G401.6 (cell line): ENCODE measurements at regions not wholly inside any gene's neighbourhood (a gene's known extent, or its start where the extent isn't known, plus 50 kb on each side); places are given as distances from the start of the nearest gene placed in this dataset.

ENCODE experiments used
- FAIRE-seq: peaks from 2 replicates; lab custom pipeline; 2012; peaks lifted over from hg19 to GRCh38; lab: Jason Lieb, UNC

GRCh38 chr18:72692086-72692485, 147.9 kb upstream of the CBLN2 start:
- no peak for FAIRE-seq

DNA sequence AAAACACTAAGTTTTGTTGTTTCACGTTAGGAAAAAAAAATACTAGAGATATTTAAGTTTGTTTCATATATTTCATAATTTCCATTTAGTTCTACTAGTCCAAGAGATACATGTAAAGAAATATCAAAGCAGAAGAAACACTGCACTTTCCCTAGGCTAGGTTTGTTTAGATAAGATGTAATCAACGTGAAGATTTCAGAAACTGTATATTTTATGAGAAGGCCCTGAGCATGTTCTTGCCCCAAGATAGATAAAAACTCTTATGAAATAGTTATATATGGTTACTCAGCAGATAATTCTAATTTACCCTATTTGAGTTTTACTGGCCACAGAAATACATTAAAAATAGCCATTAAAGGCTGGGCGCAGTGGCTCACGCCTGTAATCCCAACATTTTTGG, 143.6 kb upstream of the CBLN2 start:
- FAIRE-seq = no peak

- no peak for FAIRE-seq
Observed at GRCh38 chr18:72675394-72675793, 131.3 kb upstream of the CBLN2 start.

DNA sequence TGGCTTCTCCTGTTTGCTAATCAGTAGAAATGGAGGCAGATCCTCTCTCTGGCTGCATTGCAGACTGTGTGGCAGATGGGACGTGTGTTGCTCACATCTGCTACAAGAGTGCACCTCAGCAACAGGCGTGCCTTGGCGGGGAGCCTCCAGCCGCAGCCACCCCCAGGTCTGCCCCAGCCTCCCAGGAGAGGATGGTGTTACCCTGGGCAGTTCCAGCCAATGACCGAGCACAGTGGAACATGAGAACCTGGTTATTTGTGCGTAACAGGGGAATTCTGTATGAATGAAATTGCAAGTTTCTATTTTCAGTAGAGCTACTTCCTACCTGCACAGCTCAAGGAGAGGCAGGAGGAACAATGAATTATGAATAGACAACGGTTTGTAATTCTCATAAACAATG, 130.6 kb upstream of the CBLN2 start:
- no peak for FAIRE-seq

DNA sequence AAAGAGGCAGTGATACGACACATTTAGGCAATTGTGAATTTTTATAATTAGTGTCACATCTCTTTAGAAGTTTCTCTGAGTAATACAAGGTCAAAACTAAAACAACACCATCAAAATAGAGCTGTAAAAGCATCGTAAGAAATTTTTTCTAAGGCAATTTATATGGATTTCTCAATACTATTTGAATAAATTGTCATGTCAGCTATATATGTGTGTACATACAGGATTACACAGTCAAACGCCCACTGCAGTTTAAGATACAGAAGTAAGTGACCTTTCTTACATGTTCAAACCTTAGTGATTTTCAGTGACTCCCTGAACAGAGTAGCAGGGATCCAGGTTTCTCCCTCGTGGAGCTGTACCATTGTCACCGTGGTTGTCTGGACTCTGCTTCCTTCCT, 129.1 kb upstream of the CBLN2 start:
- no peak for FAIRE-seq

DNA sequence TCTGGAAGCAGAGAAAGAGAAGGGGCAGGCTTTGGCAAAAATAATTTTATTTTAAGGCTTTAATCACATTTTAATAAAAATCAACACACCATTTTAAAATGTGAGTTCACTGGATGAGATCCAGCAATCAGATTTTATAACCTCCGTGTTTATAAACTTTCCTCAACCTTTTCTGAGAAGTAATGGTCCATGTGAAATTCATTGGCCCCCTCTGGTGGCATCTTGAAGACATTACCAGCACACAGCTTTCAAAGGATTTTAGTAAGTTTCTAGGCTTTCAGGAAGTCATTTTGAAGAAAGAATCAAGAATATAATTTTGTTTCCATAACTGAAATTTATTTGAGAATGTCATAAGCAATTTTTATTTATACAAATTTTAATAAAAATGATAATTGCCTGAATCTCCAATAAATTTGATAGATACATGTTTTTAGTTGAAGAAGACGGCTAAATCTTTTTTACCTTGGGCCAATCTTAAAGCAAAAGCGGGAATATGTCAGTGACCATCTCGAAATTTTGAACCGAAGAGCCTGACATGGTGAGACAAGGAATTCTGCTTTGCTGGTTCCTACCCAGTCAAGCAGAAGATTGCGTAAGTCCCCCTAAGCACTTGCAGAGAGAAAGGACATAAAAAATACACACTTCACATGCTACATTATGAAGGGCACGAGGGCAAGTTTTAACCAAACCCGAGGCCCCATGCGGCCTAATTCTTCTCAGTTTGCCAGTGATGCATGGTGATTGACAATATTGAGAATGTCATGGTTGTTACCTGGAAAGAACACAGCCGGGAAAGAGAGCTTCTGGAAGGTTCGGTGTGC, 128.4 kb upstream of the CBLN2 start:
- FAIRE-seq = peak; percentile 46

- no peak for FAIRE-seq
Observed at GRCh38 chr18:72667932-72668331, 123.8 kb upstream of the CBLN2 start.

GRCh38 chr18:72652990-72653593, 109.0 kb upstream of the CBLN2 start:
- no peak for FAIRE-seq

DNA sequence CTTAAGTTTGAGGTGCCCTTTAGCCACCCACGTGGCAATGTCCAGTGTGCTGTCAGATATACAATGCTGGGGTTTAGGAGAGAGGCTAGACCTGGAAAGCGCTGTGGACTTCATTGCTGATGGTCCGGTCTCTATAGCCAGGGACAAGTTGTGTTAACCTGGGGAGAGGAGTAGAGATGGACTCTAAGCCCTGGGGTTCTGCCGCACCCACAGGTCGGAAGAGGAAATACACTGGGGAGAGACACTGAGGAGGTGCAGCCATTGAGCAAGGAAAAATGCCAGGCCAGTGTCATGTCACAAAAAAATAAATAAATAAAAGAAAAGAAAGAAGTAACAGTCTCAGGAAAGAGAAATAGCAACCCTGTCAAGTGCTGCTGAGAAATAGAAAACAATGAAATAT, 106.9 kb upstream of the CBLN2 start:
- no peak for FAIRE-seq

DNA sequence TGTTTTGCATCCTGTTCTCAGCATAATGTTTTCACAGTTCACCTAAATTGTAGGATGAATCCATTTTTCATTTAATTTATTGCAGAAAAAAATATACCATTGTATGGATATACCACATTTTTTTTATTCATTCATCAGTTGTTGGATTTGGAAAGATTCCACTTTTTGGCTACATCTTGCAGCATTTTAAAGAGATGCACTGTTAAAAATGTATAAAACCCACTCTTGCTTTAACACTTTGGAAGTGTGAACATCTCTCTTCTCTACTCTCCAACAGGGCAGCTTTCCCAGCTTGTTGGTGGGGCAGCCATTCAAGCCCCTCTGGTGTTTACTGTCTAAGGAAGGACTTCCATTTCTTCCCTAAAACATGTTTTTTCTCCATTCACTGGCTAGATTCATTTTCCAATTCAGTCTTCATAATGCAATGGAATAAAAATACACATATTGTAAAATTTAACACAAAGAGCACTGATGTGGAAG, 104.4 kb upstream of the CBLN2 start:
- no peak for FAIRE-seq

DNA sequence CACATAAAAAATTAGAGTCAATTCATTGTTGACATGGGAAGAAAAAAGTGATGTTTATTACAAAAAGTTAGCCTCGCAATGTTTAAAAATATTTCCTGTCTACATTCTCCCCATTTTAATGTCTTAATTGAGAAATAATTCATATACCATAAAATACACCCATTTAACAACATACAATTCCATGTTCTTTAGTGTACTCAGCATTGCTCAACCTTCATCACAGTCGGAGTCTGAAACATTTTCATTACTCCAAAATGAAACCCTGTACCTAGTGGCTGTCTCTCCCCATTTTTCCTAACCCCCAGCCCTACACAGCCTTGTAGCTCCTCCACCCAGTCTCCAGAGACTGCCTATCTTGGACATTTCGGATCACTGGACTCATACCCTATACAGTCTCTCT, 103.9 kb upstream of the CBLN2 start:
- no peak for FAIRE-seq

DNA sequence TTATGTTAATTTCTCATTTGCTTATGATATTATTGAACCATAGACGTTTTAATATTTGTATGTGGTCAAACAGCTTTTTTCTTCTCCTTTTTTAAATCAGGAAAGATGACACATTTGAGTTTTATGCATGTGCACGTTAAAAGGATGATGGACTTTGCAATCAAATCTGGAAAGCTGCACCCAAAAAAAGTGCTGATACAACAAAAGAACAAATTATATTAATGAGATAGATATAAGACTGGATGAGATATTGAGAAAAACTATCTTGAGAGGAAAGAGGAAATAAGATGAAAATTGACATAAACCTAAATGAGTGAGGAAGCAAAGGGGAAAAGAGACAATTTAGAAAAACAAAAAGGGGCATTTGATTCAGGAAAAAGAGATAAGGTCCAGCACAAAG, 96.4 kb upstream of the CBLN2 start:
- no peak for FAIRE-seq

- FAIRE-seq = no peak
Observed at GRCh38 chr18:72638376-72638775, 94.2 kb upstream of the CBLN2 start.

- no peak for FAIRE-seq
Observed at GRCh38 chr18:72637721-72638120, 93.6 kb upstream of the CBLN2 start.

- no peak for FAIRE-seq
Observed at GRCh38 chr18:72637299-72637698, 93.2 kb upstream of the CBLN2 start.

DNA sequence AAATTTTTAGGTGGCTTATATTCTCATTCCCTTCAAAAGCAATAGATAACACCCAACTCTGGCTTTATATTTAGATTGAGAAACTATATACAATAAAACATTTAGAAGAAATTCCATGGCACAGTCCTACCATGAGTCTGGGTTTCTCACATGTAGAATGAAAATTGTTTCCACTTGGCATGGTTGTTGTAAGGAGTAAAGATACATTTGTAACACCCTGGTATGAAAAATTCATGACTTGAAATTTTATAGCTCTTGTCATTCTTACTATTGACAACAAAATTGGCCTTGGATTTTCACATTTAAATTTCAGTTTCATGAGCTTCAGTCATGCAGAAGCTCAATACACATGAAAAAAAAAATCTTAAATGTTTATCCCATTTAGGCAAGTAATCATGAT, 92.5 kb upstream of the CBLN2 start:
- FAIRE-seq = no peak

DNA sequence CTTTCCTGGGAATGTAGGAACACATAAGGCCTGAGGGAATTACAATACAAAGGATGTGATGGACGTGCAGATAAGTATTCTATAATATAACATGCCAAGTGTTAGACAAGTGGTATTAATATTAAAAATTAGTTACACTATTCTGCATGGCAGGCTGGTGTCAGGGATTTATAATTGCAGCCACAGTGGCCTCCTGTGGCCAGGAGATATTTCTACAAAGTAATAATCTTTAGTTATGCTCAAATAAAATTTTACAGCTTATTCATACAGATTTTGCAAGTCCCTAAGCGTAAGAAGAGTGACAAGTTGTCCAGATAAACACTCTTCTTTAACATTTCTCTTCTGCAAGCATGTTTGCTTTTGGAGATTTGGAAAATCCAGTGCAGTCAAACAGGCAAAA, 90.4 kb upstream of the CBLN2 start:
- no peak for FAIRE-seq

- FAIRE-seq = no peak
Observed at GRCh38 chr18:72630991-72631390, 86.8 kb upstream of the CBLN2 start.

GRCh38 chr18:72623444-72623843, 79.3 kb upstream of the CBLN2 start:
- no peak for FAIRE-seq

DNA sequence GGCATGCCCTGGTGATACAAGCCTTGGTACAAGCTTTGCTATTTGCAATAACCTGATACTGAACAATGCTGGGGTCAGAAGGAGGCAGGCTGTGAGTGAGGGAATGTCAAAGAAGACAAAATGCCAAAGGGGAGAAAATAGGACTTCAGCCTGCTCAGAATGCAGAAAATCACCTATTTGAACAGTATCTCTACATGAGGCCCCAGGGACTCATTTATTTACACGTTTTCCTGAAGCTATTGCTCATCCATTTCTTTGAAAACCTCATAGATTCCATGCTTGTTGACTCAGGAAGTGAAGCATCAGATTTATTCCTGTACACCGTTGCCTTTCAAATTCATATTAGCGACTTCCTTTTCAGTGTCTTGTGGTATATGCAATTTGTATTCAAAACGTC, 69.4 kb upstream of the CBLN2 start:
- FAIRE-seq = no peak

GRCh38 chr18:72612894-72613533, 68.9 kb upstream of the CBLN2 start:
- no peak for FAIRE-seq

GRCh38 chr18:72605376-72605775, 61.2 kb upstream of the CBLN2 start:
- FAIRE-seq = no peak

DNA sequence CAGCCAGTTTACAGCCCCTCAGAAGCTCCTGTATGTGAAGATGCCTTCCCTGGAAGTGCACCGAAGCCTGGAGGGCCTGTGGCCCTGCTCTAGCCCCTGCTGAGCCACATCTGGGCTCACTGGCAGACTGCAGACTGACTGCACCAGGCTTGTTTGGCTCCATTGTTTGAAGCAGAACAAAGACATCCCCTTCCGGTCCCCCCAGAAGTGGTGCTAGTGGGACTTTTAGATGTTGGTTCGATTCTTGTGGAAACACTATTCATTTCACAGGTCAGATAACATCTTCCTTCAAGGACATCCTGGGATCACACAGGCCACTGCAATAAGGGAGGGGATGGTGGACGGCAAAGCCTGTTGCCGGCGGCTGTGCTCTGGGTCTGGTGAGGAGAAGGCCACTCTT, 57.8 kb upstream of the CBLN2 start:
- no peak for FAIRE-seq

DNA sequence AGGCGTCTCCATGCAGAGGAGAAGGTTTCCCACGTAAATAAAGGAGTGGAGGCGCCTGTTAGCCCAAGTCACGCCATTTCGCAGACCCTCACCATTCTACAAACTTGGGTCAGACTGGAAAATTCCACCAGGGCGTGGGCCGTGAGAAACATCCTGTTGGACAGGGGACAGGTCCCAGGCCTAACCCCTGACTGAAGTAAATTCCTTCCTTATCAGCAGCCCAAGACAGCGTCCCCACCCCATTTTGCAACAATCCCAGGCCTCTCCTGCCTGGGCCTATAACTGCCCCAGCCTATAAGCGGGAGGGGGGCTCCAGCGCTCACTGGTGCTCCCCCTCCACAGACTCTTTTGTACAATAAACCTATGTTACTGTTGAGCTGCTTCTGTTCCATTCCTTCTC, 57.3 kb upstream of the CBLN2 start:
- no peak for FAIRE-seq
